ENCODE measurements at regions not wholly inside any gene's neighbourhood (a gene's known extent, or its start where the extent isn't known, plus 50 kb on each side); places are given as distances from the start of the nearest gene placed in this dataset.

DNA sequence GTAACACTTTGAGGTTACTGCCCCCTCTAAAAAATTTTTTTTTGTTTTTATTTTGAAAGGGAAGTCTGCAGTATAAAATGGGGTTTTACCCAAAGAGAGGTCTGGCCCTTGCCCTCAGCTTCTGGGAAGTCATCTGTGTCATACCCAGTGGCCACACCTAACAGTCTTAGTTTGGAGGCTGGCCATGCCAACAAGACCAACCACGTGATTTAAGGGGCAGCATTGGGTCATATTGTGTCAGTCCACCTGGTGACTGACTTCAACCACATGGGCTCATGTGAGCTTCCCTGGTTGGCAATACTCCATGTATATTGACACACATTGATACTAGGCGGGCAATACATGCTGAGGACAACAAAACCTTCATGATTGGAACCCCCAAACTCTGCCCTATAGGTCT is 173.9 kb downstream of the GXYLT1 start:
- Histone ChIP-seq H3K4me1 (no peaks in the 10 kb centered on the region), H3K27me3 (no peaks in the 10 kb centered on the region), H3K9me3 (no peaks in the 10 kb centered on the region), H3K27ac (no peak overlapping the region), H3K4me3 (no peak overlapping the region), H3K36me3 (no peaks in the 10 kb centered on the region)
- in situ Hi-C loops (cut with MboI; ENCODE audit: low sequenced_read_pairs in 4 of 4) (no loop called here), intact Hi-C loops (cut with DNase I; ENCODE audit: low total_unique reads) (no loop called here)
- TF ChIP-seq POLR2A (IDR thresholded peaks at IDR 0.05) (no peak), CTCF (IDR thresholded peaks at IDR 0.05 in 4 of 5, conservative IDR thresholded peaks at IDR 0.05 in 1 of 5) (no peak)
- no peak for ATAC-seq
- no peak for DNase-seq

DNA sequence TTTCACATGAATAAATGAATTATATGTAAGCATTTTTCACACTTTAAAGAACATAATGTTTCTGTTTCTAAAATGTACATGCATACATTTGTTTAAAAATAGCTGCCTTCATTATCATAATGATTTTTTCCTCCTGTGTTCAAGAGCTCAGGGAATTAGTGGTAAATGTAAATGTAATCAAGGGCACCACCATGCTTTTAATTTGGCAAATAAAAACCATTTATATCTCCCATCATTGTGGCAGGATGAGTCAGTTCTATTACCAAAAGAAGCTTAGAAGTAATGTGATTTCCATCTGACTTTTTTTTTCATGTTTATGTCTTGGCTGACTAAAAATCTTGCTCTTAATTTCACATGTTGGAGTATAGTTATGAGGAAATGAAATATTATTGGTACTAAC is 176.1 kb downstream of the GXYLT1 start:
- Histone ChIP-seq H3K27ac (no peak overlapping the region), H3K27me3 (no peaks in the 10 kb centered on the region), H3K4me1 (no peaks in the 10 kb centered on the region), H3K4me3 (no peak overlapping the region), H3K9me3 (no peaks in the 10 kb centered on the region), H3K36me3 (no peaks in the 10 kb centered on the region)
- in situ Hi-C loops (cut with MboI; ENCODE audit: low sequenced_read_pairs in 4 of 4) = no loop called here
- no peak for TF ChIP-seq CTCF (IDR thresholded peaks at IDR 0.05 in 4 of 5, conservative IDR thresholded peaks at IDR 0.05 in 1 of 5)
- TF ChIP-seq POLR2A (IDR thresholded peaks at IDR 0.05) = no peak
- intact Hi-C loops (cut with DNase I; ENCODE audit: low total_unique reads) = no loop called here
- DNase-seq (no peak), ATAC-seq (no peak)

- ATAC-seq = no peak
- in situ Hi-C loops (cut with MboI; ENCODE audit: low sequenced_read_pairs in 4 of 4) (no loop called here), intact Hi-C loops (cut with DNase I; ENCODE audit: low total_unique reads) (no loop called here)
- no peaks in the 10 kb centered on the region for H3K9me3 ChIP-seq
- DNase-seq = no peak
- no peak overlapping the region for H3K27ac ChIP-seq
- H3K36me3 ChIP-seq = no peaks in the 10 kb centered on the region
- no peaks in the 10 kb centered on the region for H3K27me3 ChIP-seq
- no peaks in the 10 kb centered on the region for H3K4me1 ChIP-seq
- TF ChIP-seq POLR2A (IDR thresholded peaks at IDR 0.05) (no peak), CTCF (IDR thresholded peaks at IDR 0.05 in 4 of 5, conservative IDR thresholded peaks at IDR 0.05 in 1 of 5) (no peak)
- H3K4me3 ChIP-seq = no peak overlapping the region
Measured at GRCh38 chr12:41967668-41968500, 176.8 kb downstream of the GXYLT1 start.

GRCh38 chr12:41966916-41967315 is 177.8 kb downstream of the GXYLT1 start:
- ATAC-seq (no peak), DNase-seq (no peak)
- in situ Hi-C loops (cut with MboI; ENCODE audit: low sequenced_read_pairs in 4 of 4) = no loop called here
- intact Hi-C loops (cut with DNase I; ENCODE audit: low total_unique reads) = no loop called here
- Histone ChIP-seq H3K4me3 (no peak overlapping the region), H3K9me3 (no peaks in the 10 kb centered on the region), H3K27ac (no peak overlapping the region), H3K27me3 (no peaks in the 10 kb centered on the region), H3K4me1 (peaks cover 0 to 2% of the 10 kb centered on the region in 2 donors), H3K36me3 (no peaks in the 10 kb centered on the region)
- no peak for TF ChIP-seq POLR2A (IDR thresholded peaks at IDR 0.05)
- TF ChIP-seq CTCF (IDR thresholded peaks at IDR 0.05 in 4 of 5, conservative IDR thresholded peaks at IDR 0.05 in 1 of 5) = no peak

DNA sequence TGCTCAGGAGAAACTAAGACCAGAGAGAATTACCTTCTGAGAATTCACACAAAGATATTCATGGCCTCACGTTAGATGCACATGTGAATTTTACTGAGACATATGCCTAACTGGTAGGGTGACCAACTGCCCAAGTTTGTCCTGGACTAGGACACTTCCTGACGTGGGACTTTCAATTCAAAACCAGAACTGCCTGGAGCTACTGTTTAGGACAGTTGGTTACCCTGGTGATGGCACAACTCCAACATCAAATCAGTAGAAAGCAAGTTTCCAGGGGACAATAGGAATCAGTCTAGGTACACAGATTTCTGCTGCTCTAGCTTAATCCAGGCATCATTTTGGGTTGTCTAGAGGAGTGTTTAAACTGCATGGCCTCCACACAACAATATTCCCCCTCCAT is 178.7 kb downstream of the GXYLT1 start:
- Histone ChIP-seq H3K27ac (no peak overlapping the region), H3K4me3 (no peak overlapping the region), H3K9me3 (no peaks in the 10 kb centered on the region), H3K36me3 (no peaks in the 10 kb centered on the region), H3K27me3 (no peaks in the 10 kb centered on the region), H3K4me1 (peaks cover 0 to 4% of the 10 kb centered on the region in 2 donors)
- in situ Hi-C loops (cut with MboI; ENCODE audit: low sequenced_read_pairs in 4 of 4) = no loop called here
- intact Hi-C loops (cut with DNase I; ENCODE audit: low total_unique reads) = no loop called here
- no peak for DNase-seq
- TF ChIP-seq POLR2A (IDR thresholded peaks at IDR 0.05) (no peak), CTCF (IDR thresholded peaks at IDR 0.05 in 4 of 5, conservative IDR thresholded peaks at IDR 0.05 in 1 of 5) (no peak)
- ATAC-seq = no peak

All from gastrocnemius medialis (tissue), 4 donors.